ENCODE measurements at regions not wholly inside any gene's neighbourhood (a gene's known extent, or its start where the extent isn't known, plus 50 kb on each side); places are given as distances from the start of the nearest gene placed in this dataset.
"Not testable (repeated sequence)": the region's sequence is repeated elsewhere in the genome, so short reads cannot be mapped to it uniquely, and the experiment has no call there.

DNA sequence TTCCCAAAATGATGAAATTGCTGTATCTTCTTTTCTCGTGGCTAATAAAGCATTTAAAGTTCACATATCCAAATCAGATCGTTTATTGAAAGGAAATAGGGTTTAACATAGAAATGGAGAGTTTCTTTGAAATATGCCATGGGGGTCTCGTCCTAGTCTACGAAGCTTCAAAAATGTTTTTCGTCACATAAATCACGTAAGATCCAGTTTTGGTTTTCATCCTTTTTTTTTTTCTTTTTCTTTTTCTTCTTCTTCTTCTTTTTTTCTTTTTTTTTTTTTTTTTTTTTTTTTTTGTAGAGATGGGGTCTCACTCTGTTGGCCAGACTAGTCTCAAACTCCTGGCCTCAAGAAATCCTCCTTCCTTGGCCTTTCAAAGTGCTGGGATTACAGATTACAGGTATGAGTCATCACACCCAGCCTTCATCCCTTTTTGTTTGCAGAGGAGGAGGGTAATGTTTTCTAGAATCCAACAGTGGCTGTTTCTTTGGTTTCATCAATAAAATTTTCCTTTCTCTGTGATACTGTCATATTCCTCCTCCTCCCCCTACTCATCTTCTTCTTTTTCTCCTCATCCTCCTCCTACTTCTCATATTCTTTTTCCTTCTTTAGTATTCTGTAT is 94.7 kb upstream of the LOC128125822 start:
- DNase-seq (ENCODE audit: low read depth) = no peak

DNA sequence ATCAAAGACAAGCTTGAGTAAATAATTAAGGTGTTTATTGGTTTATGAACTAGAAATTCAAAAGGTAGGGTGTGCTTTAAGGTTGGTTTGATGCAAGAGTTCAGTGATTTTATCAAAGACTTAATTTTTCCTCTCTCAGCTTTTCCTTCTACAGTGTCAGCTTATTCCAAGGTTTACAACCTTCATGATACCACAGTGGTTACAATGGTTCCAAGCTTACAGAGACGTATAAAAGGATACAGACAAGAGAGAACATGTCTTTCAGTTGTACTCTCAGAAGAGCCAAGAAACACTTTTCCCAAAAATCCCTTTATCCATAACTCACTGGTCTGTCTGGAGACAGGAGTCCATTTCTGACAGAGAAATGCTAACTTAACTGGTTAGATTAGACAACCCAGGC is 93.5 kb upstream of the LOC128125822 start:
- no peak for DNase-seq (ENCODE audit: low read depth)

DNA sequence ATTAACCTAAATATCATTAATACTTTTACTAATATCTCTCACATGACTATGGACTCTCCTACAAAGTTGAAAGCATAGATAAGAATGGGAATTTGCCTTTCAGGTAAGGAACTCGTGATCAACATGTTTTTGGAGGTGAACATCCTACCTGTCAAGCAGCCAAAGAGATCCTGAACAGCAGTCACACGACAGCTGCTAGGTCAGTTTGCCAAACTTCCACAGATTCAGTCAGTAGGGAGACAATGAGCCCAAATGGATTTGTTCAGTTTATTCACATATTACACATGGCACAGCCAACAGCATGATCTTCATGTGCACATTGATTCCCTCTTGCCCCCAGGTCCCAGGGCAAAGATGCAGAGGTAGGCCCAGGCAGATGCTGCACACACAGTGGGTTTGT is 86.1 kb upstream of the LOC128125822 start:
- DNase-seq (ENCODE audit: low read depth) = no peak

DNA sequence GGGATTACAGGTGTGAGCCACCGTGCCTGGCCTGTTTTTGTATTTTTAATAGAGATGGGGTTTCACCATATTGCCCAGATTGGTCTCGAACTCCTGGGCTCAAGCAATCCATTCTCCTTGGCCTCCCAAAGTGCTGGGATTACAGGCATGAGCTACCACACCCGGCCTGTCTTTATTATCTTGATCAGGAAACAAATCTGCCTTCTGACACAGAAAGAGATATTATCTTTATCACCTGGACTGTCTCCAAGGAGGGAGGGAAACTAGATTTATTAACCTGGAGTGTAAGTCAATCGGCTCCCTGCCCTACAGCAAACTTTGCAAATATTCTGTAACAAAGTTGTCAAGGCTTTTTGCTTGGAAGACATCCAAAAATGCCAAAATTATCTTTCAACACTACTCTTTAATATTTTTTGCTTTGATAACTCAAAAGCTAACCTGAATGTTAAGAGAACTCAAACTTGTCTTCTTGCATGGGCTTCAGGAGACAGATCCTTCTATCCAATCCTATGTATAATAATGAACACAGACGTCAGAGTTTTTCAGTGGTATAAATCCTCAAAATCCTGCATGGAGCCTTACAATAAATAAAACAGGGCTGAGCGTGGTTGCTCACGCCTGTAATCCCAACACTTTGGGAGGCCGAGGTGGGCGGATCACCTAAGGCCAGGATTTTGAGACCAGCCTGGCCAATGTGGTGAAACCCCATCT is 85.0 kb upstream of the LOC128125822 start:
- DNase-seq (ENCODE audit: low read depth) = no peak

DNA sequence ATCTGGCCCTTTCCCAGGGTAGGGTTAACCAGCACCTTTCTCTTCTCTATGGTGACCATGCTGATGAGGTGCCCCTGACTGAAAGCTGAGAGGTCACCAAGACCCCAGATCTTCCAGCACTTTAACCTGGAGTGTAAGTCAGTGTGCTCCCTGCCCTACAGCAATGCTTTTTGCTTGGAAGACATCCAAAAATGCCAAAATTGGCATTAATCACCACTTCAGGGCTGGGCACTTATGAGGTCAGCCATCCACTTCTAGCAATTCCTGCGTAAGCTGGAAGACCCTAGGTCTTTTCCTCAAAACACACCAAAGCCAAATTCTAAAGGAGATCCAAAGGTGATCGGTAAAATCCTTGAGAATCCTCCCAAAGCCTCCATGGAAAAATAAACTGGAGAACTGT is 81.2 kb upstream of the LOC128125822 start:
- no peak for DNase-seq (ENCODE audit: low read depth)

DNA sequence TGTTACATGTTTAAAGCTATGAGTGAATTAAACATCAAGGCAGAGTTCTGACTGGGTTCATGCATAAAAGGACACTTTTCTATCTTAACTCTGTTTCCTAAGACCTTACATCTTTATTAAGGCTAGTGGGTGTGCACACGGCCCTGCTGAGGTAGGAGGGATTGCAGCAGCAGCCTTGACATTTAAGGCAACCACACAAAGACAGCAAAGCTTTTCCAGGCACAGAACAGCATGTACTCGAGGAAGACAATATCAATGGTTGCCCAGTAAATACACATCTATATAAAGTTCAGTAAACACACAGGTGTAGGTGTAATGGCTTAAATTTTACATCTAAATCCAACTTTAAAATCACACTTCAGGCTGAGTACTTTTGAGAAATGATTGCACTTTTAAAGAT is 79.8 kb upstream of the LOC128125822 start:
- no peak for DNase-seq (ENCODE audit: low read depth)

DNA sequence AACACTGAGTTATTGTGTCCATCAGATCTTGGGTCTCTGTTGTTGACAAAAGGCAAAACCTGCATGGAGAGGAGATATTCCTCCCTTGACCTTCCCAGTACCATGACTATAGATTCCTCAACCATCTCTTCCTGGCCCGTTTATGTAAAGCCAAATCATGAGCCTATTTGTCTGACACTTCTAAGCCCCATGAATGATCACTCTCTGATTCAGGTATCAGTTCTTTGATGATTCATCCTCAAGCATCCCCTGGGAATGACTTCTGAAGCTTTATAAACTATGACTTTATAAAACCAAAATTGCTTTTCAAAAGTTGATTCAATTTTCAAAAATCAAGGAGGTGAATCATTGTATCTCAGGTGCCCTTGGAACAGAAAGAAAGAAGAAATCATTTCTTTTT is 78.7 kb upstream of the LOC128125822 start:
- no peak for DNase-seq (ENCODE audit: low read depth)

DNA sequence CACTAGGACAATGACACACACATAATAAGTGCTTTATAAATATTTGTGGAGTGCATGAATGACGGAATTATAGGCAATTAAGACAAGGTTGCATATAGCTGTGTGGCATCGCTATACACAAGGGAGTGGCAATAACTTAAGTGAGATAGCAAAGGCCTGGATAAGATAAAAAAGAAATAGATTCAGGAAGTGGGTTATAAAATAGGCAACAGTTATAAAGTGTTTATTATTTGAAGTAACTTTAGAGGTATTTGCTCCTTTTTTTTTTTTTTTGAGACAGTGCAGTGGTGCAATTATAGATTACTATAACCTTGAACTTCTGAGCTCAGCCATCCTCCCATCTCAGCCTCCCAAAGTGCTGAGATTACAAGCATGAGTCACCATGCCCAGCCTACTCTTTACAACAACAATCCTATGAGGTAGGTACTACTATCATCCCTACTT is 75.9 kb upstream of the LOC128125822 start:
- no peak for DNase-seq (ENCODE audit: low read depth)

DNA sequence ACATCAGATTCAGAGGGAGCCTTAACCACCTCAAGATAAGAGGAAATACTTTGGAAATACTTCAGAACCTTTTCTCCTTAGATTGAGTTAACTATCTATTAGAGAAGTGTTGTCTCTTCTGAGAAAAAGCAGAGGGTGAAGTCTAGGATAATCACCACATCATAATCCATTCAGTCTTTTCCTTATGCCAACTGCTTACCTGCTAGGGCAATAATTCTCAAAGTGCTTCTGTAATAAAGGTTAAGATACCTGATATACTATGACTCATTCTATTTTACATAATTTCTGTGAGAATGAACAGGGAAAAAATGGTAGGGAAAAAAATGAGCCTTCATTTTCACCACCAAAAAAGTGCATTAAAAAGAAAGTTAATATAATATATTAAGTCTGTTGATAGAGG is 70.1 kb upstream of the LOC128125822 start:
- no peak for DNase-seq (ENCODE audit: low read depth)

DNA sequence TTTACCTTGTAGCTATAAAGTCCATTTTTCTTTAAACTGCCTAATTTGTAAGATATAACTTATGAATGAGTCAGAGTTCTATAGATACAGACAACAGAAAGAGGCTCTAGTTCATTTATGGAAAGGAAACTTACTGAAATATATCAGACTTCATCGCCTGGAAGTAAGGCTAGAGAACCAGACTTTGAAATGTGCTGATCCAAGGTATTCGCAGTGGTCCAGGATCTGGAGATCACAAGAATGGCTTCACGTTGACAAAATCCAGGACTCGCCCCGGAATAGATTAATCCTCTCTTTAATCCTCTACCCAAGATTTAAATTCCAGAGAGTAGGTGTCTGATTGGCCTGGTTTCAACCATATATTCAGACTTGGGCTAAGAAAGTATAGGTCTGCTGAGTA is 69.1 kb upstream of the LOC128125822 start:
- no peak for DNase-seq (ENCODE audit: low read depth)

DNA sequence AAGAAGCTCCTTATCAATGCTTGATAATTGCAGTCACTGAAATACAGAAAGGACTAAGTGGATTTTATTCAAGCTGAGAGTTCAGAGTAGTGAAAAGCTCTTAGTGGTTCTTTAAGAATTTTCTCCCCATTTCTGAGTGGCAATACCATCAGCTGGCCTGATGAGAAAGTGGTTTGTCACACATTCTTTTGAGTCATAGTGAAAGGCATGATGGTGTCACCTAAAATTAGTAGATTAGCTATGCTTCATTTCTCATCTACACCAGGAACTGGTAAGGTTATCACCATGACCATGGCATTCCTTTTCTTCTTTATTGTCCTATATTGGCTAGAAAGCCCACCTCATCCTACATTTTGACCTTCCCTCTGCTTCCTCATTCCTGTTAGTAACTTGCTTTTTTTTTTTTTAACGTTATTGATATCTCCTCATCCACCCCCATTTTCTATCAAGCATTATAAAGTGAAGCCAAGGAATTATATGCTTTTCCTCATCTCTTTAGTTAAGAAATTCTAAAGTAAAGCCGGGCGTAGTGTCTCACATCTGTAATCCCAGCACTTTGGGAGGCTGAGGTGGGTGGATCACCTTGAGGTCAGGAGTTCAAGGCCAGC is 67.4 kb upstream of the LOC128125822 start:
- peak; percentile 28 for DNase-seq (ENCODE audit: low read depth)

DNA sequence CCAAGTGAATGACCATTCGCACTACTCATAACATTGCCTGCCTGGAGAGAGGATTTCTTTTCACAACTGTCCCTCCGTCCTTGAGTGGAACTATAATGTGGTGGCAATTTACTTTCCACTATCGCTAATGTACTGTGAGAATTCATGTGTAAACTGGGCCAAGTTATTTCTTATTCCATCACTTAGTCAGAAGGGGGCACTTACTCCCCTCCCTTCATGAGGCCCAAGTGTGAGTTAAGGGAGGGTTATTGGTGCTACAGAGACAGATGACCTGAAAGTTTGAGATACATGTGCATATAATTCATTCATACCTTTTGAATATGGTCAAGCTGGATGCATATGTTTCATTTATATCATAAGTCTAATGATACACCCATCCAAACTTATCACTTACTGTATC is 65.2 kb upstream of the LOC128125822 start:
- no peak for DNase-seq (ENCODE audit: low read depth)

DNA sequence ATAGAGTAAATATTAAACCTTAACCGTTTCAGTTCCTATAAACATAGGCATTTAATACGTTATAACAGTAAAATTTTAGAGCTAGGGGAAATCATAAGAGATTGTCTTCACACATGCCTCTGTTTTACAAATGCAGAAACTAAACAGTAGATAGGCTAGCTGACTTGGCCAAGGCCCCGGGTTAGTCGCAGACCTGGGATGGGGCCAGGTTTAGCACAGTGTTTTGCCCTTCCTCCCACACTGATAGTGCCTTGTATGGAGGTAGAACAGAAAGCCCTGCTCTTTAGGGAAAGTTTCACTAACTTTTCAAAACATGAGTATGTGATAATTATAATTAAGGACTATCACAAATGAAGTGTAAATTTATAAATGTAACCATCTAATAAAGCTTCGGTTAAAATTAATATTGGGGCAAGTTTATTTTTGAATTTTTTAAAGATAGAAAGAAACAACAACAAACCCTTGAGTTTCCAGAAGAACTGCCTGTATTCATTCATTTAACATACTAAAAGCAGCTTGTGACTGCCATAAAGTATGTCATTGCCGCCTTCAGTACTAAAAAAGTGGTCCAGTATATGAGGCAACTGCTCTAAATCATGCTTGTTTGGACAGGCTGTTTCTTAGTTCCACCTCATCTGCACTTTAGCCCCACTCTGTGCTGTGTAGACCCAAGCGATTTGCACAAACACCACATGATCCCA is 62.5 kb upstream of the LOC128125822 start:
- no peak for DNase-seq (ENCODE audit: low read depth)

DNA sequence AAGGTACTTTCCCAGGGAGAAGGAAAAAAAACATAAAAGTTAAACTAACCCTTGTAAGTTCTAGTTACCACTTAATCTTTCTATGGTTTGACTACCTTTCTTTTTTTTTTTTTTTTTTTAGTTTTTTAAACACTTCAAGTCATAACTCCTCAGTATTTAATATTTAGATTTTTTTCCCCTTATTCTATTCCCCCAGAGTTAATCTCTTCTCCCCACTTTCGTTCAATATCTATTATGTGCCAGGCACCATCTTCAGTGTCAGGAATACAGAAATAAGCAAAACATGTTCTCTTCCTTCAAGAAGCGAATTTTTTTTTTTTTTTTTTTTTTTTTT is 62.0 kb upstream of the LOC128125822 start:
- DNase-seq (ENCODE audit: low read depth) = no peak

DNA sequence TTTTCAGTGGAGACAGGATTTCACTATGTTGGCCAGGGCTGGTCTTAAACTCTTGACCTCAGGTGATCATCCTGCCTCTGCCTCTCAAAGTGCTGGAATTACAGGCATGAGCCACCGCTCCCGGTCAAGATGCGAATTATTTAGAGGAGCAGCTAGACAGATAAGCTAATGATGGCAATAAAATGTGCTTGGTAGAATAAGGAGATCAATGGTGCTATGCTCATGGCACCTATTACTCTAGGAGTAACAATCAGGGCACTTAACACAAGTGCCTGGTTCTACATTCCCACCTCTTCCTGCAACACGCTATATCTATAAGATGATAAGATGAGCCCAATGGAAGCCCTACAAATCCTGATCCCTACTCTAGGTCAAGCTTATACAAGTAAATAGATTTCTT is 61.4 kb upstream of the LOC128125822 start:
- no peak for DNase-seq (ENCODE audit: low read depth)

DNA sequence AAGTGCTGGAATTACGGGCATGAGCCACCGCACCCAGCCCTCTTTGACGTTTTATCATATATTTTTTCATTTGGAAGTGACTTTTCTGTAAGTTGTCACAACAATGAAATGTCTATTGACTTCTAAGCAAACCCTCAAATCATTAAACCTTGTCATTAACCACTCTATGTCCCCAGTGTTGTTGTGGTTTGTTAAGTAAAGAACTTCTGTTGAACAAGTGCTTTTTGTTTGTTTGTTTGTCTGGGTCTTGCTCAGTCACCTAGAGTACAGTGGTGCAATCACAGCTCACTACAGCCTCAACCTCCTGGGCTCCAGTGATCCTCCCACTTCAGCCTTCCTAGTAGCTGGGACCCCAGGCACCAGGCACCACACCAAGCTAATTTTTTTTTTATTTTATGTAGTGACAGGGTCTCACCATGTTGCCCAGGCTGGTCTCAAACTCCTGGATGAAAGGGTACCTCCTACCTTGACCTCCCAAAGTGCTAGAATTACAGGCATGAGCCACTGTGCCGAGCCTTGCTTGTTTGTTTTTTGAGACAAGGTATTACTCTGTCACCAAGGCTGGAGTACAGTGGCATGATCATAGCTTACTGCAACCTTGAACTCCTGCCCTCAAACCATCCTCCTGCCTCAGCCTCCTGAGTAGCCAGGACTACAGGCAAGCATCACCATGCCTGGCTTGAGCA is 57.6 kb upstream of the LOC128125822 start:
- DNase-seq (ENCODE audit: low read depth) = no peak

DNA sequence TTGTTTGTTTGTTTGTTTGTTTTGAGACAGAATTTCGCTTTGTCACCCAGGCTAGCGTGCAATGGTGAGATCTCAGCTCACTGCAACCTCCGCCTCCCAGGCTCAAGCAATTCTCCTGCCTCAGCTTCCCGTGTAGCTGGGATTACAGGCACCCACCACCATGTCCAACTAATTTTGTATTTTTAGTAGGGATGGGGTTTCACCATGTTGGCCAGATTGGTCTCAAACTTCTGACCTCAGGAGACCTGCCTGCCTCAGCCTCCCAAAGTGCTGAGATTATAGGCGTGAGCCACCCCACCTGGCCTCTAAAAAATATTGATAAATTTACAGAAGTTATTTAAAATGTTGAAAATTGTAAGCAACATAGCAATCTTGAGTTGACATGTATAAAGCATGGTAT is 57.1 kb upstream of the LOC128125822 start:
- not testable (repeated sequence) for DNase-seq (ENCODE audit: low read depth)

DNA sequence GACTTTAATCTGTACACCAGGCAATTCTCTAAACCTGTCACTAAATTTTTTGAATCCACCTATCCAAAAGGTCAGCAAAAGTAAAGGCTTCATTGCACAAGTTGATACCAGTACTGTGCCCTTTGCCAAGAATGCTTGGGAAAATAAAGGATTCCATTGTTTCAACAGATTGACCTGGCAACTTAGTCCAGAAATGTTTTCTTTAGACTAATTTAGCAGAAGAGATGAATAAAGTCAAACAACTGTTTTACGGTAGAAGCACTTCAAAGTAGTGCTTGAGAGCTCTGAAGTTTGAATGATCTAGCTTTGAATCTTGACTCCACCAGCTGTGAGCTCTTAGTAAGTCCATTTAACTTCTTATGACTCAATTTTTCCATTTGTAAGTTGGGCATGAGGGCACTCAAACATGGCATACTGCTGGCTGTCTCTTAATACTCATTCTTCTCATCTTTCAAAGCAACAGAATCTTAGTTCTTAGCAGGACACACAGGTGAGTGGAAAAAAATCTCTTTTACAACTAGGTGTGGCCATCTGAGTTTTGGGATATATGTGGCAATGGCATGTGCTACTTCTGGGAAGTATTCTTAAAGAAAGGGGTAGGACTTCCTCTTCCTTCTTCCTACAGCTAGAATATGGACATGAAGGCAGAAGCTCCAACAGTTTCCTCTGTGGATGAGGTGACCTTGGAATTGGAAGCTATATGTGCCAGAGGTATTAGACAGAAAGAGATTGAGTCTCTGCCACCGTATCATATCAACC is 55.9 kb upstream of the LOC128125822 start:
- DNase-seq (ENCODE audit: low read depth) = no peak

DNA sequence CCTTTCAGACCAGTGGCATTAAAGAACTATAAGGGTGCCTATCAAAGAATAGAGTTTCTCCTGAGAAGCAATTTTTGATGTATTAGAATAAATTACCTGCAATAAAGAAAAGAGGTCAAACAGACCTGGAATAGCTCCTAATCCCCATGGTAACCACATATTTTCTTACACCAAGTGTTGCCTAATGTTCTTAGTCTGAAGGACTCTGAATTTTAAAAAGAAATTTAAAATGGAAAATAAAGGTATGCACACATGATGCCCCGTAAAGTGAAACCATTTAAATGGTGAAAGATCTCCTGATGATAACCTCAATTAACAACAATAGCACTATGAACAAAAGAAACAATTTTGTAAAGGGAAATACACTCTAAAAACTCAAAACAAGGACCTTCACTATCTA is 55.1 kb upstream of the LOC128125822 start:
- DNase-seq (ENCODE audit: low read depth) = no peak

DNA sequence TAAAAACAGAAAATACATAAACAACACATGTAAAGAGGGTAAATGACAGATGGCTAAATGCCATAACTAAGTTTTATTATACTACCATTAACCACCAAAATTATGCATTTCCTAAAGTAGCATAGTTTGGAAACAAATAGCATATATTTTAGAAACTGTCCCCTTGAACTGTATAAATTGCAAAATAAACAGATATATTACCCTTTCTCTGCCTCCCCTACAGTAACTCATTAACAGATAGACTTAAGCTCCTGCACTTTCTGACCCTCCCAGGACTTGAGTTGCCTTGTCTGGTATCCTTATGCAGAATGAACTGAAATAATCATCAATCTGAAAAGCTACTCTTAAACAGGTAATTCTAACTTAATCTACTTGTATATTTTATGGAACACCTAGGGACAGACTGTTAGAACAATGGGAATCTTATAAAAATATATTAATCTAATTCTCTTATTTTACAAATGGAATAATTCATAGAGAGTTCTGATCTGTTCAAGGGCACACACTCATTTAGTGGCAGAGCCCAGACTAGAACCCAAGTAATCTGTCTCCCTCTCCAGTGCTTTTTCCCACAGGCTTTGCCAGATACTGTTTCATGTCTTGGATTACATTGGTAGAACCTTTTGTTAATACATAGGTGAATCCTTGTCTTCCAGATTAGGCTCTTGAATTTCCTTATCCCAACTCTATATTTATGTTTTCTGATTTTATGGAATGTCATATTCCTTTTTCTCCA is 50.6 kb upstream of the LOC128125822 start:
- DNase-seq (ENCODE audit: low read depth) = no peak
